ENCODE measurements at regions not wholly inside any gene's neighbourhood (a gene's known extent, or its start where the extent isn't known, plus 50 kb on each side); places are given as distances from the start of the nearest gene placed in this dataset.

GRCh38 chr14:101221549-101222160, 318.1 kb upstream of the RTL1 start:
- TF ChIP-seq REST (IDR thresholded peaks at IDR 0.05; ENCODE audit: insufficient read depth in 1 of 2, low read depth in 2 of 2, low read length in 2 of 2) (no peak), POLR2AphosphoS5 (IDR thresholded peaks at IDR 0.05; ENCODE audit: low read depth, low read length) (no peak), SIN3A (IDR thresholded peaks at IDR 0.05; ENCODE audit: borderline replicate concordance, insufficient read depth, low read length) (no peak), TAF1 (IDR thresholded peaks at IDR 0.05; ENCODE audit: borderline replicate concordance, insufficient read depth, low read length) (no peak), FOXP2 (optimal IDR thresholded peaks at IDR 0.05; ENCODE audit: borderline replicate concordance, extremely low read depth, extremely low read length, insufficient read depth) (no peak)

GRCh38 chr14:101222362-101223070, 319.0 kb upstream of the RTL1 start:
- no peak for TF ChIP-seq POLR2AphosphoS5 (IDR thresholded peaks at IDR 0.05; ENCODE audit: low read depth, low read length)
- TF ChIP-seq TAF1 (IDR thresholded peaks at IDR 0.05; ENCODE audit: borderline replicate concordance, insufficient read depth, low read length) = no peak
- no peak for TF ChIP-seq FOXP2 (optimal IDR thresholded peaks at IDR 0.05; ENCODE audit: borderline replicate concordance, extremely low read depth, extremely low read length, insufficient read depth)

GRCh38 chr14:101223127-101223526, 319.6 kb upstream of the RTL1 start:
- no peak for TF ChIP-seq SIN3A (IDR thresholded peaks at IDR 0.05; ENCODE audit: borderline replicate concordance, insufficient read depth, low read length)
- TF ChIP-seq POLR2AphosphoS5 (IDR thresholded peaks at IDR 0.05; ENCODE audit: low read depth, low read length) = no peak
- no peak for TF ChIP-seq REST (IDR thresholded peaks at IDR 0.05; ENCODE audit: insufficient read depth in 1 of 2, low read depth in 2 of 2, low read length in 2 of 2)
- TF ChIP-seq TAF1 (IDR thresholded peaks at IDR 0.05; ENCODE audit: borderline replicate concordance, insufficient read depth, low read length) = no peak
- no peak for TF ChIP-seq FOXP2 (optimal IDR thresholded peaks at IDR 0.05; ENCODE audit: borderline replicate concordance, extremely low read depth, extremely low read length, insufficient read depth)

GRCh38 chr14:101223561-101224162, 320.1 kb upstream of the RTL1 start:
- TF ChIP-seq SIN3A (IDR thresholded peaks at IDR 0.05; ENCODE audit: borderline replicate concordance, insufficient read depth, low read length) (no peak), POLR2AphosphoS5 (IDR thresholded peaks at IDR 0.05; ENCODE audit: low read depth, low read length) (no peak), TAF1 (IDR thresholded peaks at IDR 0.05; ENCODE audit: borderline replicate concordance, insufficient read depth, low read length) (no peak), REST (IDR thresholded peaks at IDR 0.05; ENCODE audit: insufficient read depth in 1 of 2, low read depth in 2 of 2, low read length in 2 of 2) (no peak), FOXP2 (optimal IDR thresholded peaks at IDR 0.05; ENCODE audit: borderline replicate concordance, extremely low read depth, extremely low read length, insufficient read depth) (no peak)

GRCh38 chr14:101224356-101225156, 321.0 kb upstream of the RTL1 start:
- no peak for TF ChIP-seq POLR2AphosphoS5 (IDR thresholded peaks at IDR 0.05; ENCODE audit: low read depth, low read length)
- TF ChIP-seq SIN3A (IDR thresholded peaks at IDR 0.05; ENCODE audit: borderline replicate concordance, insufficient read depth, low read length) = no peak
- TF ChIP-seq TAF1 (IDR thresholded peaks at IDR 0.05; ENCODE audit: borderline replicate concordance, insufficient read depth, low read length) = no peak

Data from PFSK-1 (cell line).